ENCODE measurements at regions not wholly inside any gene's neighbourhood (a gene's known extent, or its start where the extent isn't known, plus 50 kb on each side); places are given as distances from the start of the nearest gene placed in this dataset.

DNA sequence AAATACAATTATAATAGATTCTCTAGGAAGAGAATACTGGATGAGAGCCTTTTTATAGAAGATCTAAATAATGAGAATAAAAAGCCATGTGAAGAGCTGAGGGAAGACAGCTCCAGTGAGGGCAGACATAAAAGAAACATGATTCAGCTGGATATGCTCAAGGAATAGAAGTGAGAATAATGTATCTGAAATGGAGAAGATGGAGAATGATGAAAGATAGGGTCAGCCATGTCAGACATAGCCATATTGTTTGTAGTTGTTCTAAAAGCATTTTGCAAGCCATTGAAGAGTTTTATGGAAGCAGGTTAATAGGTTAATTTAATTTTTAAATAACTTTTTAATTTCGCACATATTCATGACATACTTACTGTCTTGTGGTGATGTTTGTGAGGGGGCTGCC, 713.5 kb upstream of the ARPP21 start:
- no peak for TF ChIP-seq POLR2A (IDR thresholded peaks at IDR 0.05; ENCODE audit: low read depth, low read length)
- TF ChIP-seq POLR2AphosphoS5 (IDR thresholded peaks at IDR 0.05; ENCODE audit: low read depth, low read length): no peak
- TF ChIP-seq TAF1 (IDR thresholded peaks at IDR 0.05; ENCODE audit: borderline replicate concordance, low read depth, low read length): no peak

All from GM12892 (cell line).